Hematopoietic multipotent progenitor cell treated with erythropoietin and hydrocortisone succinate and interleukin-3 and kit ligand, for 8 days (in vitro differentiated cells): ENCODE measurements at regions not wholly inside any gene's neighbourhood (a gene's known extent, or its start where the extent isn't known, plus 50 kb on each side); places are given as distances from the start of the nearest gene placed in this dataset.

Experiments used
- DNase-seq: peaks from one replicate; pipeline ENCODE4 v3.0.0-alpha.2; 2015

- DNase-seq, result no peak
Observed at GRCh38 chr20:60389882-60390281, 431.7 kb downstream of the CDH26 start.

GRCh38 chr20:60395991-60396390, 437.8 kb downstream of the CDH26 start:
- DNase-seq, result no peak

GRCh38 chr20:60400567-60400966, 442.3 kb downstream of the CDH26 start:
- no peak for DNase-seq

GRCh38 chr20:60402189-60403058, 444.2 kb downstream of the CDH26 start:
- DNase-seq, result no peak

- no peak for DNase-seq
Observed at GRCh38 chr20:60403105-60403741, 445.0 kb downstream of the CDH26 start.

GRCh38 chr20:60407011-60407771, 449.0 kb downstream of the CDH26 start:
- DNase-seq, result no peak

GRCh38 chr20:60407938-60408337, 449.7 kb downstream of the CDH26 start:
- no peak for DNase-seq

GRCh38 chr20:60408435-60408834, 450.2 kb downstream of the CDH26 start:
- DNase-seq, result no peak

- DNase-seq, result no peak
Observed at GRCh38 chr20:60410618-60411264, 452.5 kb downstream of the CDH26 start.

GRCh38 chr20:60411813-60412212, 453.6 kb downstream of the CDH26 start:
- DNase-seq, result no peak

- no peak for DNase-seq
Observed at GRCh38 chr20:60420676-60421229, 462.5 kb downstream of the CDH26 start.

GRCh38 chr20:60422848-60423247, 464.6 kb downstream of the CDH26 start:
- no peak for DNase-seq

- DNase-seq, result no peak
Observed at GRCh38 chr20:60424267-60424902, 466.2 kb downstream of the CDH26 start.

GRCh38 chr20:60427516-60427915, 469.3 kb downstream of the CDH26 start:
- DNase-seq, result no peak

- DNase-seq, result no peak
Observed at GRCh38 chr20:60428651-60429050, 470.4 kb downstream of the CDH26 start.

- no peak for DNase-seq
Observed at GRCh38 chr20:60430516-60431001, 472.3 kb downstream of the CDH26 start.

GRCh38 chr20:60431349-60431748, 473.1 kb downstream of the CDH26 start:
- DNase-seq, result no peak

GRCh38 chr20:60437418-60437817, 479.2 kb downstream of the CDH26 start:
- no peak for DNase-seq

- peak; percentile 41 for DNase-seq
Observed at GRCh38 chr20:60446267-60447111, 488.3 kb downstream of the CDH26 start.

- no peak for DNase-seq
Observed at GRCh38 chr20:60447703-60448102, 489.5 kb downstream of the CDH26 start.
